ENCODE measurements at regions not wholly inside any gene's neighbourhood (a gene's known extent, or its start where the extent isn't known, plus 50 kb on each side); places are given as distances from the start of the nearest gene placed in this dataset.
"Not testable (repeated sequence)": the region's sequence is repeated elsewhere in the genome, so short reads cannot be mapped to it uniquely, and the experiment has no call there.

GRCh38 chr7:41425926-41426325 lies 277.0 kb downstream of the INHBA start:
- DNase-seq (ENCODE audit: low read depth), result peak; percentile 23

DNA sequence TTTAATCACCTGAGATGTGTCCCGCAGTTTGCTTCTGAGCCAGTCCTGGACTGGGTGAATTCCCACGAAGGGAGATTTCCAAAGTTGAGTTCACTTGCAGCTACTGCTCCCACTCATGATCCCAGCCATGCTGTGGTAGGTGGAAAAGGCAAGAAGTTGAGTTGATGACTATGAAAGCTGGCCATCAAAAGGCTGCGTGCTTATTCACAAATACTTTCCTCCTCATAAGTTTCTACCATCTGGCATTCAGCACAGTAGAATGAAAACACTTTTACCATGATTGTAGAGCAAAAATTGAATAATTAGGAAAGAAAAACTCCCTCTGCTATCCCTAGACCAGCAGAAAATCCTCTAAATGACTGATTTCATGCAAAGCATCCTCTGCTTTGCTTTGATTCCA lies 281.8 kb downstream of the INHBA start:
- no peak for DNase-seq (ENCODE audit: low read depth)

GRCh38 chr7:41420421-41420820 lies 282.5 kb downstream of the INHBA start:
- no peak for DNase-seq (ENCODE audit: low read depth)

DNA sequence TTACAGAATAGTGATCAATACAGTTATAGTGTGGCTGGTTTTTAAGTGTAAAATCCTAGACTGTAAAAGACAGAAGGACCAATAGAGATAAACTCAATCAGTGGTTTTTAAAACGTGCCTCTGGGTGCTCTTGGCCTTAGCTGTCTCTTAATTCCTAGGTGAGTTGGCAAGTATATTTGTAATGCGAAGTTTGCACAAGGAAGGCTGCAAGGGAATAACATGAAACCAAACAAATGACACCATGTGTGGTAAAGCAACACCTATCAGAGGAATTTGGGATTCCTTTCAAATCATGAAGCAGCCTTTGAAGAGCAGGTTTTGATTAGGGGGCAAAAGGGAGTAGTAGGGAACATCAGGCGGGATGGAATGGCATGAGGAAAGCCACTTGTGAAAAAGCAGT lies 284.6 kb downstream of the INHBA start:
- DNase-seq (ENCODE audit: low read depth), result no peak

GRCh38 chr7:41416208-41416595 lies 286.7 kb downstream of the INHBA start:
- no peak for DNase-seq (ENCODE audit: low read depth)

DNA sequence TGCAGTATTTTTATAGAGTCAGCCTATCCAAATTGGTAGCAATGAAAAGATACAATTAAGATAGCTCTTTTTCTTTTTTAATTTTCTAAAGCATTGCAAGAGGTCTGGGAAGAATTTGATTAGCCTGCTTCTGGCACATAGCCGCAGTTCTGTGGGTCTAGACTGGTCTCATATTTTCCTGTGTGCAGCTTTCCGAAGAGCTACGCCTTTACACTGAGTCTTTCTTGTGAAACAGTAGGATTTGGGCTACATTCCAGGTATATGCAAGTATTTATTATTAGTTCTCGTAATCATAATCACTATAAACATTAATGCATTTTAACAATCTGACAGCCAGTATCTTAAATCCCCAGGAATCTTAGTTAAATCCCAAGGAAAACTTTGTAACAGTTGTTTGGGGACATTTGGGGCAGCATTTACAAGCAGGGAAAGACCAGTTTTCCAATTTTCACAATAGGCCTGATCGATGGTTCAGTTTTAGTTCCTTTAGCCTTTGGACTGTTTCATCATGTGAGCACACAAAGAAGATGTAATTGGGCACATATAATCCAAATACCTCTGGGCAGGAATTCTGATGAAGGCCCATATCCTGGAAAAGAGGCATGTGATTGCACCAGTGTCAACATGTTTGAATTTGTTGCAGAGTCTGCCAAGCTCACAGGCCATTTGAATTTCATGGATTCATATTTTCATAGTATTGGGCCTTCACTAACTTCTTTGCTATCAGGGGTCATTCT lies 287.3 kb downstream of the INHBA start:
- DNase-seq (ENCODE audit: low read depth), result no peak

DNA sequence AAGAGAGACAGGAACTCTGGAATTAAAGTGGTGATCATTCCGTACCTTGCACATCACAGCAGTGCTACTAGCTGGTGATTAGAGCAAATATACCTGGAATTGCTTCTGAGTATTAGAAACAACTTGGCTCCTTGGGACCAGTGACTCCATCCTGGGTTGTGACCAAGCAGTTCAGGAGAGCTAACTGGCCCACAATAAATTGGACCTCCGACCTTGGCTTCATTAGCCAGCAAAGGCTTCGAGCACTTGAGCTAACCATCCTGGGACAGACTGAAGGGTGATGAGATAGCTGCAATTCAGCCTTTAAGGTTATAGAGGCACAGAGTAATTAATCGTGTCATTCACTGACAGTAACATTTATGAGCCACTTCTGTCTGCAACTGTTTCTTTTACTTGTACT lies 287.8 kb downstream of the INHBA start:
- no peak for DNase-seq (ENCODE audit: low read depth)

DNA sequence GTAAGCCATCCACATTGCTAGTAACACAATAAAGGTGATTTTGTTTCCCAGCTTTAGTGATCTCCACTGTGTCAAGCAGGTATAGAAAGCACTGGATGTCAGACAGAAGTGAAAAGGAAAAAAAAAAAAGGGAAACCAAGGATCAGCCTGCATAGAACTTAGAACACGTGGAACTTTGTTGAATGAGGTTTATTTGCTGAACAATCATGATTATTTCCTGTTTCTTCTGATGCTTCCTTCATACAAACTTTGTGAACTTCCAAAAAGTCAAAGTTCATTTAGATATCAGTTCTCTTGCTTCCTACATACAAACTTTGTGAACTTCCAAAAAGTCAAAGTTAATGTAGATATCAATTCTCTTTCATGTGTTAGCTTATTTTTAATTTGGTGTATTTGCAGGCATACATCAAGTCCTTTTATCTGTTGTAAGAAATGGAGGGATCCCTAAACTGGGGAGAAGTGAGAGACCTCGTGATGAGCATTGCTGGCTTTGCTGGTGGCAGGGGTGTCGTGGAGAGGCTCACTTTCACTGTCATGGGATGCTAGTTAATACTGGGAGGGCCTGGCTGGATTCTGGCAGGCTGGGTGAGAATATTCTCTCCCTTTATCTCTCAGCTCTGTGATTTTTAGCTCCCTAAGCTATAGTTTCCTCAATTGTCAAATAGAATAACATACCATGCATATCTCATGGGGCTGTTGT lies 298.4 kb downstream of the INHBA start:
- no peak for DNase-seq (ENCODE audit: low read depth)

GRCh38 chr7:41403291-41403690 lies 299.6 kb downstream of the INHBA start:
- DNase-seq (ENCODE audit: low read depth), result no peak

DNA sequence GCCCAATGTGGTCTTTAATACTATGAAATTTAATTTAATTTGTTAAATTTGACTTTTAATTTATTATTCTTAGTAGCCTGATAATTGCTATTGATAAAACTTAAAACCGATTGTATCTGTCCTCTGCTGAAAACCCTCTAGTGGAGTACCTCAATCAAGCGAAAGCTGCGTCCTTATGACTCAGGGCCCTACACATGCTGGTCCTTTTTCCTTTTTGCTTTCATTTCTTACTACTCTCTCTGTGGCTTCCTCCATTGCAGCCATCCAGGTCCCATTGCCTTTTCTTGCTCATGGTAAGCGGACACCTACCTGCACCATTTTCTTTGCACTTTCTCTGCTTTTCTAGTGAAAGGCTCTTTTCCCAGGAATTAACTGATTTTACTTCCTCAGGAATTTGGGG lies 301.1 kb downstream of the INHBA start:
- DNase-seq (ENCODE audit: low read depth), result no peak

- no peak for DNase-seq (ENCODE audit: low read depth)
Observed at GRCh38 chr7:41399171-41399570, 303.7 kb downstream of the INHBA start.

DNA sequence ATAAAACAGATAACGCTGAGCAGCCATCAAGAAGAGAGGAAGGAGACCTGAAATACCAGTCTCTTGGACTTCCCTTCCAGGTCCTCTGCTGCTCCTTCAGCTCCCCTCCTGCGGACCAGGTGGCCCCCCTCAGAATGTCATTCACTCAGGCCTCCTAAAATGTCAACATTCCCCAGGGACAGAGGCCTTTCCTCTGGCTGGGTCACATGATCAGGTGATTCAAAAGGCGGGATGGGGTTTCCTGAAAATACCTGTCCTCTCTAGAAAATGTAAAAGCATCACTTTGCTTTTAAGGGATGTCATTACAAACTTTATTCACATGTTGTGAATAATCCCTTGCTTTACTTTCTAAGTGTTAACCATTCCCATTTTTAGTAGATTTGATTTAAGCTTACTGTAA lies 311.1 kb downstream of the INHBA start:
- DNase-seq (ENCODE audit: low read depth), result no peak

DNA sequence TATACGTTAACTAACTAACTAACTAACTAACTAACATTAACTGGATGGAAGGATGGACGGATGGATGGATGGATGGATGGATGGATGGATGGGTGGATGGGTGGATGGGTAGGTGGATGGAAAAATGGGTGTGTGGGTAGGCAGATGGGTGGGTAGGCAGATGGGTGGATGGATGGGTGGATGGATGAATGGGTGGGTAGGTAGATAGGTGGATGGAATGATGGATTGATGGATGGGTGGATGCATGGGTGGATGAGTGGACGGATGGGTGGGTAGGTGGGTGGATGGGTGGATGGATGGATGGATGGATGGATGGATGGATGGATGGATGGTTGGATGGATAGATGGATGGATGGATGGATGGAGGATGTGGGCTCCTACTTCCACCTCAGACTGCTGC lies 314.0 kb downstream of the INHBA start:
- DNase-seq (ENCODE audit: low read depth), result not testable (repeated sequence)

- no peak for DNase-seq (ENCODE audit: low read depth)
Observed at GRCh38 chr7:41385996-41386395, 316.9 kb downstream of the INHBA start.

- no peak for DNase-seq (ENCODE audit: low read depth)
Observed at GRCh38 chr7:41384418-41384817, 318.5 kb downstream of the INHBA start.

DNA sequence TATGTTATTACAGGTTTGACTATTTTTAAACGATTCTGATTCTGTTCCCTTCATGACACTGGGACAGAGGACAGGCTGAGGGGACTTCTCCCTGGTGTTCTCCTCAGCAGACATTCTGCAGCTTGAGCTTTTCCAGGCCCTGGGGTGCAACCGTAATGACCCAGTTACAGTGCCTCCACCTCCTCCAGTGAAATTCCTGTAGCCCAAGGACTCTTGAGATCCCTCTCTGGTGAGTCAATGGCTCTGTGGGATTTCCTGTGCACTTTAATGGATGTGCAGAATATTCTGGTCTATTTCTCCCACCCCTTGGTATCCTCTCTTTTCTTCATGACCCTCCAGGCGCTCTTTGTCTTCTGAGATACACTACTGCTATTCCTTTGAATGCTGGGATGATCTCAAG lies 319.3 kb downstream of the INHBA start:
- no peak for DNase-seq (ENCODE audit: low read depth)

- peak; percentile 8 for DNase-seq (ENCODE audit: low read depth)
Observed at GRCh38 chr7:41378156-41378555, 324.7 kb downstream of the INHBA start.

DNA sequence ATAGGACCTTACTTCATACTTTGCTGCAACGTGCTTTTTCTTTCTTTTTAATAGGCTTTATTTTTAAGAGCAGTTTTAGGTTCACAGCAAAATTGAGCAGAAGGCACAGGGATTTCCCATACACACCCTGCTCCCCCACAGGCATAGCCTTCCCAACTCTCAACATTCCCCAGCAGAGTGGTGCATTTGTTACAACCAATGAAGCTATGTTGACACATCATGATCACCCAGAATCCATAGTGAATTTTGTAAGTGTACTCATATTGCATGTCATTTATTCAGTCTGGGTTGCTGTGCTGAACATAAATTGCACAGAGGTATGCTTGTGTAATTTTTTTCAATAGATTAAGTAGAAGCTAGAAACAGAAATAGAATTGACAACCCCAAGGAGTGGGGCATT lies 327.3 kb downstream of the INHBA start:
- DNase-seq (ENCODE audit: low read depth), result no peak

DNA sequence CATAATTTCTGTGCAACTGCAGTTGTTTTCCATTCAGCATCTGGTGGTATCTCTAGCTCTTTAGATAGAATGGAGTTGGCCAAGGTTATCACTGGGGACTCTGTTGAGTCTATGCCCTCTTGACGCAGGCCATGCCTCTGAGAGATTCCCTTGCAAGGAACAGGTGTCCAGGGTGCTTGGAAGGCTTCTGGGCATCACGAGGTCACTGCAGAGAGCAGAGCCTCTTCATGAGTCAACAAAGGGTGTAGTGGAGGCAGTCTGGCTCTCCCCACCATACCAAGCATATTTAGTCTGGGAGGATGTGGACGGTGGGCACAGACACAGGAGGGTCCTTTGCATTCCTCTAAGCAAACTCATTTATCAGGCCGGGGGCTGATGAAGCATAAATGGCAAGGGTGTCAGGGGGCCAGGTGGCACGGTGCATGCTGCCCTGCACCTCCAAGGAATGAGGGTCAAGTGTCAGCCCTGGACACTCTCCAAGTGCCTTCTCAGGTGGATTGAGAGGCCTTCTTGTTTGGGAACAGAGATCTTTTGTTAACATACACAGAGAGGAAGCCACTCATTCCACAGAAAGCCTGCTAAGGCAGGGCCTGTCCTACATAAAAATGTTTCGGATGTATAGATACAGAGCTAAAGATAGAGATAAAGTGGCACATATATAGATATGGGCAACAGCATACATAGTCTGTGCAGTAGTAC lies 328.6 kb downstream of the INHBA start:
- DNase-seq (ENCODE audit: low read depth), result no peak

DNA sequence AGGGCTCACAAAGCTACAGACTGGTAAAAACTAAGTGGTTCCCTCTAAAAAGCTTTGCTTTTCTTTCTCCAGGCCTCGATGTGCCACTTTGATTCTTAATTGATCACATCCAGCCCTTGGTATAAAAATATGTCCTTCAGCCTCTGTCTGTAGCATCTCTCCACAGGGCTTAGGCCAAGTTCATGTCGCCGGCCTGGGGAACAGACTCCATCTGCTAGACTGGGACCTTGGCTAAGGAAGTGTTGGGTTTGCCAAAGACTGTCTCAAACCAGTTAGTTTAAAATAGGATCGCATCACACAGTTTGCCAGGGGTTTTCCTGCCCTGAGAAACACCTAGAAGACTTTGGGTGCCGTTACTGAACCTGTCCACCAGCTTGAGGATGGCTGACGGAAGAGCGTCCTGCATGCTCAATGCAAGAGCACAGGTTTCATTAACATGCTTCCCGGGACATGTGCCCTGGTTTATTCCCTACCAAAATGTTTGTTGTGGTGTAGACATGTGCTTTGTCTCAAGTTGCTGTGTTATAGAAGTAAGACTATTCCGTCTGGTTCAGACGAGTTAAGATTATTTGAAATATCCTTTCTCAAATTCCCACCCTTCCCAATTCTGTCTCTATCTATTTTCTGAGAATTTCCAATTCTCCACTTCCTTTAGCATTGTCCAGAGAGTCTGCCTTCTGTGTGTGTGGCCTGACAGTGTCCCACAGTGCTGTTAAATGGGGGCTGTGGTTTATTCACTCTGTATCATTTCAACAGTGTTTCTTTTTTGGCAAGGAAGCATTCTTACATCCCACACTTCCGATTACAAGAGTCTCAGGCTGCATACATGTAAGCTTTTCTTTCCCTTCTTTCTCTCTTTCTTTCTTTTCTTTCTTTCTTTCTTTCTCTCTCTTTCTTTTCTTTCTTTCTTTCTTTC lies 334.7 kb downstream of the INHBA start:
- no peak for DNase-seq (ENCODE audit: low read depth)

GRCh38 chr7:41351091-41351490 lies 351.8 kb downstream of the INHBA start:
- DNase-seq (ENCODE audit: low read depth), result no peak

GRCh38 chr7:41346878-41347277 lies 356.0 kb downstream of the INHBA start:
- DNase-seq (ENCODE audit: low read depth), result no peak

All from HS-27A (cell line).